Activated naive CD4-positive, alpha-beta T cell treated with anti-CD3 and anti-CD28 coated beads for 36 hours (primary cell): ENCODE measurements at regions not wholly inside any gene's neighbourhood (a gene's known extent, or its start where the extent isn't known, plus 50 kb on each side); places are given as distances from the start of the nearest gene placed in this dataset.
A peak's percentile ranks its signal among the peaks of the same experiment; 100 is the strongest.

Experiments used
- CTCF ChIA-PET: fragments of 350-600 bp; sonication (Branson Sonifier 250); formaldehyde crosslinking; loops from one replicate; lab custom pipeline; 2021; ENCODE audit warnings: antibody characterized with exemption; lab: Charles Lee
- DNase-seq: peaks from one replicate; pipeline ENCODE4 v3.0.0-alpha.2; 2020
- H3K27ac Mint-ChIP-seq: one replicate; pipeline ENCODE4 v1.8.0; 2021; ENCODE audit warnings: mild to moderate bottlenecking, mixed read lengths
- H3K27me3 Mint-ChIP-seq: one replicate; pipeline ENCODE4 v1.8.0; 2021; ENCODE audit warnings: low read depth, mixed read lengths
- H3K36me3 Mint-ChIP-seq: one replicate; pipeline ENCODE4 v1.8.0; 2021; ENCODE audit warnings: low read depth, mixed read lengths
- H3K4me1 Mint-ChIP-seq: one replicate; pipeline ENCODE4 v1.8.0; 2021; ENCODE audit warnings: low read depth, mixed read lengths
- H3K4me3 Mint-ChIP-seq: one replicate; pipeline ENCODE4 v1.8.0; 2021; ENCODE audit warnings: mild to moderate bottlenecking, moderate library complexity, mixed read lengths
- H3K9me3 Mint-ChIP-seq: one replicate; pipeline ENCODE4 v1.8.0; 2021; ENCODE audit warnings: mixed read lengths
- intact Hi-C: fragments of 100-400 bp; cut with micrococcal nuclease; formaldehyde crosslinking; loops from one replicate; pipeline ENCODE4 v1.15.1; 2023

GRCh38 chr10:33100781-33101391, 142.9 kb upstream of the ITGB1 start:
- CTCF ChIA-PET, result interaction anchor here (0.7 to 5.4 kb wide), 5 partner anchors 9 to 55 kb away, joined by 3 to 20 read pairs (median 4); no protein-coding TSS in a partner anchor
- H3K27me3 Mint-ChIP-seq, result no peaks in the 10 kb centered on the region
- peaks cover 30% of the 10 kb centered on the region for H3K4me1 Mint-ChIP-seq
- intact Hi-C loops, result loop anchor here (1.0 to 5.0 kb wide), 3 partner anchors 19 to 74 kb away; no protein-coding TSS in a partner anchor
- peaks cover 6% of the 10 kb centered on the region for H3K9me3 Mint-ChIP-seq
- no peaks in the 10 kb centered on the region for H3K36me3 Mint-ChIP-seq
- H3K27ac Mint-ChIP-seq, result peak overlapping the region; percentile 61
- H3K4me3 Mint-ChIP-seq, result no peak overlapping the region
- DNase-seq, result no peak

GRCh38 chr10:33099748-33100147, 141.7 kb upstream of the ITGB1 start:
- no peak for DNase-seq
- Mint-ChIP-seq H3K27ac (no peak overlapping the region), H3K4me3 (no peak overlapping the region), H3K36me3 (peaks cover 1% of the 10 kb centered on the region), H3K9me3 (peaks cover 9% of the 10 kb centered on the region), H3K27me3 (no peaks in the 10 kb centered on the region), H3K4me1 (peaks cover 30% of the 10 kb centered on the region)
- CTCF ChIA-PET, result interaction anchor here (1.5 to 5.4 kb wide), 2 partner anchors 16 to 56 kb away, joined by 6 to 20 read pairs; no protein-coding TSS in a partner anchor
- intact Hi-C loops, result loop anchor here (5.0 kb wide), 1 partner anchor 72 kb away; no protein-coding TSS in a partner anchor

- CTCF ChIA-PET, result interaction anchor here (1.3 to 1.5 kb wide), 2 partner anchors 15 to 57 kb away, joined by 3 to 6 read pairs; no protein-coding TSS in a partner anchor
- DNase-seq, result no peak
- peaks cover 3% of the 10 kb centered on the region for H3K36me3 Mint-ChIP-seq
- intact Hi-C loops, result no loop called here
- no peak overlapping the region for H3K4me3 Mint-ChIP-seq
- H3K27me3 Mint-ChIP-seq, result no peaks in the 10 kb centered on the region
- H3K9me3 Mint-ChIP-seq, result peaks cover 14% of the 10 kb centered on the region
- peaks cover 30% of the 10 kb centered on the region for H3K4me1 Mint-ChIP-seq
- H3K27ac Mint-ChIP-seq, result peak overlapping the region; percentile 22
Measured at GRCh38 chr10:33098951-33099663, 141.1 kb upstream of the ITGB1 start.

GRCh38 chr10:33095867-33096815, 138.1 kb upstream of the ITGB1 start:
- H3K27ac Mint-ChIP-seq, result no peak overlapping the region
- DNase-seq, result no peak
- peaks cover 22% of the 10 kb centered on the region for H3K4me1 Mint-ChIP-seq
- no peak overlapping the region for H3K4me3 Mint-ChIP-seq
- peaks cover 9% of the 10 kb centered on the region for H3K9me3 Mint-ChIP-seq
- peaks cover 5% of the 10 kb centered on the region for H3K36me3 Mint-ChIP-seq
- intact Hi-C loops, result no loop called here
- CTCF ChIA-PET, result interaction anchor here (1.1 kb wide), 1 partner anchor 709 kb away, joined by 3 read pairs; no protein-coding TSS in a partner anchor
- H3K27me3 Mint-ChIP-seq, result no peaks in the 10 kb centered on the region

- Mint-ChIP-seq H3K36me3 (peaks cover 5% of the 10 kb centered on the region), H3K27me3 (no peaks in the 10 kb centered on the region), H3K4me3 (no peak overlapping the region), H3K4me1 (peaks cover 8% of the 10 kb centered on the region), H3K9me3 (peaks cover 13% of the 10 kb centered on the region), H3K27ac (no peak overlapping the region)
- CTCF ChIA-PET, result no interaction called here
- no peak for DNase-seq
- intact Hi-C loops, result no loop called here
Measured at GRCh38 chr10:33094263-33095051, 136.4 kb upstream of the ITGB1 start.

GRCh38 chr10:33093362-33093761, 135.3 kb upstream of the ITGB1 start:
- Mint-ChIP-seq H3K36me3 (peaks cover 5% of the 10 kb centered on the region), H3K4me3 (no peak overlapping the region), H3K9me3 (peaks cover 13% of the 10 kb centered on the region), H3K4me1 (no peaks in the 10 kb centered on the region), H3K27me3 (no peaks in the 10 kb centered on the region), H3K27ac (no peak overlapping the region)
- CTCF ChIA-PET, result no interaction called here
- DNase-seq, result no peak
- intact Hi-C loops, result no loop called here

- H3K9me3 Mint-ChIP-seq, result peaks cover 16% of the 10 kb centered on the region
- no peaks in the 10 kb centered on the region for H3K27me3 Mint-ChIP-seq
- H3K4me3 Mint-ChIP-seq, result no peak overlapping the region
- no peak overlapping the region for H3K27ac Mint-ChIP-seq
- intact Hi-C loops, result no loop called here
- peaks cover 6% of the 10 kb centered on the region for H3K4me1 Mint-ChIP-seq
- H3K36me3 Mint-ChIP-seq, result peaks cover 8% of the 10 kb centered on the region
- CTCF ChIA-PET, result no interaction called here
- no peak for DNase-seq
Measured at GRCh38 chr10:33092596-33092995, 134.6 kb upstream of the ITGB1 start.

GRCh38 chr10:33091201-33091600, 133.2 kb upstream of the ITGB1 start:
- CTCF ChIA-PET, result no interaction called here
- H3K27ac Mint-ChIP-seq, result no peak overlapping the region
- intact Hi-C loops, result no loop called here

GRCh38 chr10:33088990-33089389, 131.0 kb upstream of the ITGB1 start:
- no peak for DNase-seq
- CTCF ChIA-PET, result interaction anchor here (1.0 kb wide), 1 partner anchor 10 kb away, joined by 3 read pairs; no protein-coding TSS in a partner anchor
- intact Hi-C loops, result no loop called here
- Mint-ChIP-seq H3K4me3 (no peak overlapping the region), H3K27ac (no peak overlapping the region), H3K4me1 (peaks cover 16% of the 10 kb centered on the region), H3K27me3 (no peaks in the 10 kb centered on the region), H3K36me3 (peaks cover 5% of the 10 kb centered on the region), H3K9me3 (peaks cover 6% of the 10 kb centered on the region)

More at GRCh38 chr10:33091201-33091600, 133.2 kb upstream of the ITGB1 start:
- H3K27me3 Mint-ChIP-seq, result no peaks in the 10 kb centered on the region
- H3K4me1 Mint-ChIP-seq, result peaks cover 16% of the 10 kb centered on the region
- no peak for DNase-seq
- H3K4me3 Mint-ChIP-seq, result no peak overlapping the region
- H3K9me3 Mint-ChIP-seq, result peaks cover 16% of the 10 kb centered on the region
- peaks cover 8% of the 10 kb centered on the region for H3K36me3 Mint-ChIP-seq

- H3K4me3 Mint-ChIP-seq, result no peak overlapping the region
- H3K9me3 Mint-ChIP-seq, result peaks cover 6% of the 10 kb centered on the region
- H3K4me1 Mint-ChIP-seq, result peaks cover 16% of the 10 kb centered on the region
- peak overlapping the region; percentile 39 for H3K27ac Mint-ChIP-seq
- intact Hi-C loops, result no loop called here
- no peak for DNase-seq
- CTCF ChIA-PET, result no interaction called here
- H3K27me3 Mint-ChIP-seq, result no peaks in the 10 kb centered on the region
- H3K36me3 Mint-ChIP-seq, result peaks cover 3% of the 10 kb centered on the region
Measured at GRCh38 chr10:33087922-33088321, 129.9 kb upstream of the ITGB1 start.

- intact Hi-C loops, result no loop called here
Measured at GRCh38 chr10:33087152-33087551, 129.1 kb upstream of the ITGB1 start.

More at GRCh38 chr10:33087152-33087551, 129.1 kb upstream of the ITGB1 start:
- Mint-ChIP-seq H3K27ac (no peak overlapping the region), H3K27me3 (no peaks in the 10 kb centered on the region), H3K9me3 (peaks cover 6% of the 10 kb centered on the region), H3K36me3 (peaks cover 3% of the 10 kb centered on the region), H3K4me3 (no peak overlapping the region), H3K4me1 (peaks cover 16% of the 10 kb centered on the region)
- CTCF ChIA-PET, result interaction anchor here (1.0 kb wide), 1 partner anchor 14 kb away, joined by 3 read pairs; no protein-coding TSS in a partner anchor
- no peak for DNase-seq
